Neural progenitor cell (in vitro differentiated cells): ENCODE measurements at regions not wholly inside any gene's neighbourhood (a gene's known extent, or its start where the extent isn't known, plus 50 kb on each side); places are given as distances from the start of the nearest gene placed in this dataset.

ENCODE experiments used
- DNase-seq: peaks from one replicate; pipeline ENCODE4 v3.0.0-alpha.2; 2016; ENCODE audit warnings: low spot score
- H2AFZ ChIP-seq: fragments of 200-600 bp; sonication (generic); replicated peaks from 2 replicates; pipeline ENCODE4 v1.6.1; 2016; ENCODE audit warnings: antibody characterized with exemption
- H3F3A ChIP-seq: fragments of 200-600 bp; sonication (generic); 2 replicates; pipeline ENCODE4 v1.6.1; 2016; ENCODE audit warnings: antibody characterized with exemption, low read depth
- H3K27ac ChIP-seq: fragments of 200-600 bp; sonication (generic); 2 replicates; pipeline ENCODE4 v1.5.1; 2016; ENCODE audit warnings: mild to moderate bottlenecking
- H3K27me3 ChIP-seq: fragments of 200-600 bp; sonication (generic); 2 replicates; pipeline ENCODE4 v1.6.1; 2016; ENCODE audit warnings: mild to moderate bottlenecking, moderate library complexity
- H3K36me3 ChIP-seq: fragments of 200-600 bp; sonication (generic); 2 replicates; pipeline ENCODE4 v1.5.1; 2016
- H3K4me1 ChIP-seq: fragments of 200-600 bp; sonication (generic); 2 replicates; pipeline ENCODE4 v1.6.1; 2016; ENCODE audit warnings: mixed run types
- H3K4me2 ChIP-seq: fragments of 200-600 bp; sonication (generic); 2 replicates; pipeline ENCODE4 v1.6.1; 2016
- H3K4me3 ChIP-seq: fragments of 200-600 bp; sonication (generic); 2 replicates; pipeline ENCODE4 v1.5.1; 2016
- H3K79me2 ChIP-seq: fragments of 200-600 bp; sonication (generic); 2 replicates; pipeline ENCODE4 v1.6.1; 2016; ENCODE audit warnings: low read depth
- H3K9ac ChIP-seq: fragments of 200-600 bp; sonication (generic); 2 replicates; pipeline ENCODE4 v1.6.1; 2016
- H3K9me3 ChIP-seq: fragments of 200-600 bp; sonication (generic); 2 replicates; pipeline ENCODE4 v1.5.1; 2016; ENCODE audit warnings: low read depth
- H4K20me1 ChIP-seq: fragments of 200-600 bp; sonication (generic); 2 replicates; pipeline ENCODE4 v1.6.1; 2016; ENCODE audit warnings: low read depth
- H3K27ac Mint-ChIP-seq: 3 replicates; pipeline ENCODE4 v1.8.0; 2021; ENCODE audit warnings: mixed read lengths
- H3K27me3 Mint-ChIP-seq: 2 replicates; pipeline ENCODE4 v1.8.0; 2022; ENCODE audit warnings: low read depth, mild to moderate bottlenecking, inconsistent platforms, moderate library complexity, mixed read lengths; ENCODE audit not compliant: insufficient read depth
- H3K36me3 Mint-ChIP-seq: 3 replicates; pipeline ENCODE4 v1.8.0; 2021; ENCODE audit warnings: mixed read lengths
- H3K4me1 Mint-ChIP-seq: 3 replicates; pipeline ENCODE4 v1.8.0; 2021; ENCODE audit warnings: mixed read lengths
- H3K4me3 Mint-ChIP-seq: 3 replicates; pipeline ENCODE4 v1.8.0; 2021; ENCODE audit warnings: mild to moderate bottlenecking, moderate library complexity, mixed read lengths
- H3K9me3 Mint-ChIP-seq: 3 replicates; pipeline ENCODE4 v1.8.0; 2020; ENCODE audit warnings: mixed read lengths
- EZH2 ChIP-seq: fragments of 200-600 bp; sonication (generic); IDR thresholded peaks from 2 replicates; pipeline ENCODE4 v1.6.1; 2017; ENCODE audit warnings: antibody characterized with exemption, mild to moderate bottlenecking, moderate library complexity
- EZH2phosphoT487 ChIP-seq: fragments of 200-600 bp; sonication (generic); IDR thresholded peaks from 2 replicates; pipeline ENCODE4 v1.6.1; 2017; ENCODE audit warnings: antibody characterized with exemption
- TF ChIP-seq, protein P1 (sequence below): fragments of 200-600 bp; sonication (generic); IDR thresholded peaks from 2 replicates; pipeline ENCODE4 v1.5.1; 2017; ENCODE audit warnings: antibody characterized with exemption, mild to moderate bottlenecking

DNA sequence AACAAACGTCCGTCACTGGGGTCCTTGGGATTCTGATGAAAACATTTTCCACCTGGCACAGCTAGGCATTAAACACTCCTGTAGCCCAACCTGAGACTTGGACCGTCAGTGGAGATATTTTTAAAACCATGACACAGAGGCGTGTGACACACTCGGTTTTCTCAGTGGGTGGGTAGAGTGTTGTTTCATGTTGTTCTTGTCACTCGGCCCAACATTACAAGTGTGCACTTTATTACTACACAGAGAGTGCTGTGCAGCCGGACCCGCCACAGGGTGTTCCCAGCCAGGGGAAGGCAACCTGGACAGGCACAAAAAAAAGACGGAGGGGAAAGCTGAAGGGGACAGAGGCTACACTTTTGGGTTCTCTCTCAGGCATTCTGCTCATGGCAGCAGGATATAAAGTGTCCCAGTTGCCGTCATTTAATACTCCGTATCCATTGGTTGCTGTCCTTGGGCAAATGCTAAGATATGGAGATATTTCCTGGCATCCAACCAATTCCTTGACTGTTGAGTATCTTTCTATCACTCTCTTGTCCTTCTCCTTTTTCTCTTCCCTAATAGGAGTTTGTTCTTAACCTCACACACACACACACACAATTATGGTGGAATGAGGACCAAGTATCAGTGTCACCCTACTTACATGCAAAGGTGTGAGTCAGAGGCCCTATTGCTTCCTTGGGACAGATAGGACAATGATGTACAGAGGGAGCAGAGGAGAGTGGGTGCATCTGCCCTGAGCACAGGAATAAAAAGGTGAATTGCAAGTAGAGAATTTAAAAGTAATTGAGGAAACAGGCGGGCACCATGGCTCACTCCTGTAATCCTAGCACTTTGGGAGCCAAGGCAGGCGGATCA, 154.1 kb upstream of the SOX9 start:
- no peak overlapping the region for H3K27ac Mint-ChIP-seq
- no peaks in the 10 kb centered on the region for H3F3A ChIP-seq
- H3K27me3 ChIP-seq: no peaks in the 10 kb centered on the region
- H3K9ac ChIP-seq: no peak overlapping the region
- H3K4me1 ChIP-seq: no peaks in the 10 kb centered on the region
- no peak for DNase-seq
- no peak for TF ChIP-seq EZH2phosphoT487
- no peak for TF ChIP-seq EZH2
- TF ChIP-seq, protein P1, sequence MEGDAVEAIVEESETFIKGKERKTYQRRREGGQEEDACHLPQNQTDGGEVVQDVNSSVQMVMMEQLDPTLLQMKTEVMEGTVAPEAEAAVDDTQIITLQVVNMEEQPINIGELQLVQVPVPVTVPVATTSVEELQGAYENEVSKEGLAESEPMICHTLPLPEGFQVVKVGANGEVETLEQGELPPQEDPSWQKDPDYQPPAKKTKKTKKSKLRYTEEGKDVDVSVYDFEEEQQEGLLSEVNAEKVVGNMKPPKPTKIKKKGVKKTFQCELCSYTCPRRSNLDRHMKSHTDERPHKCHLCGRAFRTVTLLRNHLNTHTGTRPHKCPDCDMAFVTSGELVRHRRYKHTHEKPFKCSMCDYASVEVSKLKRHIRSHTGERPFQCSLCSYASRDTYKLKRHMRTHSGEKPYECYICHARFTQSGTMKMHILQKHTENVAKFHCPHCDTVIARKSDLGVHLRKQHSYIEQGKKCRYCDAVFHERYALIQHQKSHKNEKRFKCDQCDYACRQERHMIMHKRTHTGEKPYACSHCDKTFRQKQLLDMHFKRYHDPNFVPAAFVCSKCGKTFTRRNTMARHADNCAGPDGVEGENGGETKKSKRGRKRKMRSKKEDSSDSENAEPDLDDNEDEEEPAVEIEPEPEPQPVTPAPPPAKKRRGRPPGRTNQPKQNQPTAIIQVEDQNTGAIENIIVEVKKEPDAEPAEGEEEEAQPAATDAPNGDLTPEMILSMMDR: no peak
- no peak overlapping the region for H3K4me3 ChIP-seq
- H3K36me3 Mint-ChIP-seq: no peaks in the 10 kb centered on the region
- H3K27me3 Mint-ChIP-seq: no peaks in the 10 kb centered on the region
- no peak overlapping the region for H3K4me2 ChIP-seq
- H3K79me2 ChIP-seq: no peaks in the 10 kb centered on the region
- no peaks in the 10 kb centered on the region for H3K9me3 ChIP-seq
- H3K4me3 Mint-ChIP-seq: no peak overlapping the region
- H3K27ac ChIP-seq: no peak overlapping the region
- H4K20me1 ChIP-seq: no peaks in the 10 kb centered on the region
- no peaks in the 10 kb centered on the region for H3K36me3 ChIP-seq
- H2AFZ ChIP-seq: no peak overlapping the region
- H3K9me3 Mint-ChIP-seq: no peaks in the 10 kb centered on the region
- H3K4me1 Mint-ChIP-seq: no peaks in the 10 kb centered on the region

DNA sequence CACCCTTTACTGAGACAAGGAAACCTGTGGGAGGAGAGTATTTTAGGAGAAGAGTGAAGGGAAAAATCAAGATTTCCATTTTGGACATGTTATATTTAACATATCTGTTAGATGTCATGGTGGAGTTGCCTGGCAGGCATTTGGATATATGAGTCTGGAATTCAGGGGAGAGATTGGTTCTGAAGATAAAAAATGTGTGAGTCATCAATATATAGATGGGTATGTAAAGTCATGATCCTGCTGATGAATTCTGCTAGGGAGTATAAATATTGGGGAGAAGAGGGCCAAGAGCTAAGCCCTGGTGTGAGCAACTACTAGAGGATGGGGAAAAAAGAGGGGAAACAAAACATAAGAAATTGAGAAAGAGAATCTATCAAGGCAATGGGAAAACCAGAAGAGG, 151.3 kb upstream of the SOX9 start:
- Histone ChIP-seq H3K27ac (no peak overlapping the region), H3F3A (no peaks in the 10 kb centered on the region), H3K4me3 (no peak overlapping the region), H3K9ac (no peak overlapping the region), H2AFZ (no peak overlapping the region), H3K27me3 (no peaks in the 10 kb centered on the region), H3K79me2 (no peaks in the 10 kb centered on the region), H4K20me1 (no peaks in the 10 kb centered on the region), H3K9me3 (no peaks in the 10 kb centered on the region), H3K4me2 (no peak overlapping the region), H3K4me1 (no peaks in the 10 kb centered on the region), H3K36me3 (no peaks in the 10 kb centered on the region)
- Mint-ChIP-seq H3K27ac (no peak overlapping the region), H3K4me3 (no peak overlapping the region), H3K36me3 (no peaks in the 10 kb centered on the region), H3K4me1 (no peaks in the 10 kb centered on the region), H3K9me3 (no peaks in the 10 kb centered on the region), H3K27me3 (no peaks in the 10 kb centered on the region)
- TF ChIP-seq EZH2phosphoT487: no peak
- TF ChIP-seq, protein P1: no peak
- TF ChIP-seq EZH2: no peak
- DNase-seq: no peak

DNA sequence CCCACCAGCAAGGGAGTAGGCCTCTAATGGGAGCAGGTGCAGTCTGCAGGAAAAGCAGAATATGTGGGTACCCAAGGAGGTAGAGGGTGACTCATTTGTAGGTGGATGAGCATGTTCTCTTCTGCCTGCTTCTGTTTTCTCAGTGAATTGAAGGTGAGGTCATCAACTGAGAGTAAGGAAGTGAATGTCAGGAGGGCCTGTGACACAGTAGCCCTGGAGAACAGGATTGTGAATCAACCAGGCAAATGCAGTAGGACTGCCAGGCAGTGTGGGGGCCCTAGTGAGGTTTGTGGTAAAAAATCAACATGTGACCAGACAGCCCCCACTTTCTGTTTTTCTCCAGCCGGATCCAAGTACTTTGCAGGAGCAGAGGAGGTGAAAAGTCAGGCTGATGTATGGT, 150.5 kb upstream of the SOX9 start:
- H3K4me2 ChIP-seq: no peak overlapping the region
- no peaks in the 10 kb centered on the region for H3K9me3 ChIP-seq
- no peaks in the 10 kb centered on the region for H4K20me1 ChIP-seq
- H3K27ac ChIP-seq: no peak overlapping the region
- peaks cover 3% of the 10 kb centered on the region for H3K4me1 Mint-ChIP-seq
- no peak overlapping the region for H3K4me3 Mint-ChIP-seq
- H3K27me3 Mint-ChIP-seq: no peaks in the 10 kb centered on the region
- DNase-seq: no peak
- H3K27me3 ChIP-seq: no peaks in the 10 kb centered on the region
- H3K9ac ChIP-seq: no peak overlapping the region
- no peaks in the 10 kb centered on the region for H3K79me2 ChIP-seq
- no peak overlapping the region for H2AFZ ChIP-seq
- no peaks in the 10 kb centered on the region for H3K36me3 ChIP-seq
- H3K9me3 Mint-ChIP-seq: no peaks in the 10 kb centered on the region
- no peaks in the 10 kb centered on the region for H3K36me3 Mint-ChIP-seq
- TF ChIP-seq EZH2phosphoT487 (no peak), EZH2 (no peak)
- TF ChIP-seq, protein P1: no peak
- H3K4me1 ChIP-seq: peaks cover under 1% of the 10 kb centered on the region
- no peak overlapping the region for H3K4me3 ChIP-seq
- H3F3A ChIP-seq: no peaks in the 10 kb centered on the region
- no peak overlapping the region for H3K27ac Mint-ChIP-seq
